ENCODE measurements at regions not wholly inside any gene's neighbourhood (a gene's known extent, or its start where the extent isn't known, plus 50 kb on each side); places are given as distances from the start of the nearest gene placed in this dataset.

DNA sequence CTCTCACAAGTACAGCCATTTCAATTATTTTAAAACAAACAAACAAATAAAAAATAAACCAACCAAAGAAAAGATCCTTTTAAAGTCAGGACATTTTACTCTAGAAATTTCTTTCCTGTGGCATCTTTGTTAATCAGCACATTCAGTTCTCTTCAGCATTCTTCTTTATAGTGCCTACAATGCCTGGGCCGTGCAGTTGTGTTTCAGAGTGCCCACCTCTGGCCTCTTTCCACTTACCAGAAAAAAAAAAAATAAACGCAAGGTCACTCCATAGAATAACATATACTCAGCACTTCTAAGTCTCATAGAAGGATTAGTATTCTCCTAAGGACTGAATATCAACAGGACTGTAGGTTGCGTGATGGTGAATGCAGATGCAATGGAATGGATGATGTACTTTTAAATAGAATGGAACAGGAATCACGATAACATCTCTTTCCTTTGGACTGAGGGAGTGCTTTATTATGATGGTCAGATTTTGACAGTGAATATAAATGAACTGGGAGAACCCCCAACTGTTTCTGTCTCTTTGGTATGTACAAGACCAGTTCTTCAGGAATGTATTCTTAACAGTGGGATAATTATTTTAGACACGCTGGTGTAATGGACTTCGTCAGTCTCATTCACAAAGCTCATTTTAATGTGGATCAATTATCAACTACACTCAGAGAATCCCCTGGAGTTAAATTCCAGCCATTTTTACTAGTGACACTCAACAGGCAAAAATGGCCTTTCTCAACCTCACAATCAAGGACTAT, 125.0 kb upstream of the NBEA start:
- DNase-seq (ENCODE audit: low read depth), result no peak
- H3K4me3 ChIP-seq (ENCODE audit: low read depth, low read length), result no peak overlapping the region
- TF ChIP-seq, protein P1, sequence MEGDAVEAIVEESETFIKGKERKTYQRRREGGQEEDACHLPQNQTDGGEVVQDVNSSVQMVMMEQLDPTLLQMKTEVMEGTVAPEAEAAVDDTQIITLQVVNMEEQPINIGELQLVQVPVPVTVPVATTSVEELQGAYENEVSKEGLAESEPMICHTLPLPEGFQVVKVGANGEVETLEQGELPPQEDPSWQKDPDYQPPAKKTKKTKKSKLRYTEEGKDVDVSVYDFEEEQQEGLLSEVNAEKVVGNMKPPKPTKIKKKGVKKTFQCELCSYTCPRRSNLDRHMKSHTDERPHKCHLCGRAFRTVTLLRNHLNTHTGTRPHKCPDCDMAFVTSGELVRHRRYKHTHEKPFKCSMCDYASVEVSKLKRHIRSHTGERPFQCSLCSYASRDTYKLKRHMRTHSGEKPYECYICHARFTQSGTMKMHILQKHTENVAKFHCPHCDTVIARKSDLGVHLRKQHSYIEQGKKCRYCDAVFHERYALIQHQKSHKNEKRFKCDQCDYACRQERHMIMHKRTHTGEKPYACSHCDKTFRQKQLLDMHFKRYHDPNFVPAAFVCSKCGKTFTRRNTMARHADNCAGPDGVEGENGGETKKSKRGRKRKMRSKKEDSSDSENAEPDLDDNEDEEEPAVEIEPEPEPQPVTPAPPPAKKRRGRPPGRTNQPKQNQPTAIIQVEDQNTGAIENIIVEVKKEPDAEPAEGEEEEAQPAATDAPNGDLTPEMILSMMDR (IDR thresholded peaks at IDR 0.05; ENCODE audit: insufficient read depth, low read length), result no peak

DNA sequence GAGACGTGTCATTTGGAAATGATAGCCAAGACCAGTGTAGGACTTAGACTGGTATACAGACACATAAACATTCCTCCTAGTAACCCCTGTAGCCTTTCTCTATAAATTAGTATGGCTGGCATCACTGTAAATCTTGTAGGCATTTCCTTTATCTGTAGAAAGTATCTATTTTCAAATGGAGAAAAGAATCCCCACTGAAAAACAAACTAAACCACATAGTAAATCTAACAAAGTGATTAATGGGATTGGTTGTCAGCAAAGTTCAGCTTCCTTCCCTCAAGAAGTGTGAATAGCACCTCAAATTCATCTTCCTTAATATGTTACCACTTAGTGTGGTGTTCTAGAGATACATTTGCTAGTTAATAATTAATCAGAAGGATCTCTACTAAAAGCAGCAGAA, 119.4 kb upstream of the NBEA start:
- no peak for DNase-seq (ENCODE audit: low read depth)
- no peak overlapping the region for H3K4me3 ChIP-seq (ENCODE audit: low read depth, low read length)
- TF ChIP-seq, protein P1 (IDR thresholded peaks at IDR 0.05; ENCODE audit: insufficient read depth, low read length), result no peak

DNA sequence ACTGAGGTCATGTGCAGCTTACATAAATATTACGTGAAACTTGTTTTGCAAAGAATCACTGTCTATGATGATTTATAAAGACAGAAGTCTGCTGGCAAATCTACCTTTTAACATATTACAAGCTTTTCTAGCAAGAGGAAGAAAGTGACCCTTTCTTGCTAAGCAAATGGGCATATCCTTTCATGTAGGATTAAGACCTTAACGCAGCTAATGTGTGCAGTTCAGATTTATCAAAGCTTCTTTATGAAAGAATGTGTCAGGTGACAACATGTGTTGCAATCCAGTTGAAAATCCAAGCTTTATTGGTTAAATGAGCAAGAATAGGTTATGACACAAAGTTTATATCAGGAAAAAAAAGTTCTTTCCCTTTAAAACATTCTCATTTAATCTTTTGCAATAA, 115.6 kb upstream of the NBEA start:
- TF ChIP-seq, protein P1 (IDR thresholded peaks at IDR 0.05; ENCODE audit: insufficient read depth, low read length), result no peak
- H3K4me3 ChIP-seq (ENCODE audit: low read depth, low read length), result no peak overlapping the region
- DNase-seq (ENCODE audit: low read depth), result no peak

DNA sequence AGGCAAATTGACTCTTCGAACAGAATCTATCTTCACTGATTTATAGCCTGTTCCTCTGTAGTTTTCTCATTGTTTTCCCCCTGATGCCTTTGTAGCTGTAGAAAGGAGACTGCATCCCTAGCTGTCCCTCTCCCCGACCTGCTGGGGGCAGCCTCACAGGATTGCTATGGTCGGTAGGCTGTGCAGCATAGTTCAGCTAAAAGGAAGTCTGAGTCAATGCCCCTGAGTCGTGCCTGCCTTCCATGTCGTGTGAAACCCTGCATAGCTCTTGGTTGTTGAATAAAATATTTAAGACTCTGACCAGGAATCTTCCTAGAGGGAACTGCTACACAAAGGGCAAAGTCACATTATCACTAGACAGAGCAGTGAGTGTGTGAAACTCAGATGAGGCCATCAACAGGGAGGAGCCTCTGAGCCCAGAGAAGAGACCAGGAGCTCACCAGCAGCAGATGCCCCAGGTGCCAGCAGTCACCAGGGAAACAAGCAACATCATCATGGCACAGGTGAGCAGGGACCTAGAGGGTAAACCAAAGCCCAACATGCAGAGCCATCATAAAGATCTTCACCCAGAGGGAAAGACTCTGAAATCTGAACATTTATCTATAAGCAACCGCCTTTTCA, 108.4 kb upstream of the NBEA start:
- H3K4me3 ChIP-seq (ENCODE audit: low read depth, low read length), result no peak overlapping the region
- TF ChIP-seq, protein P1 (IDR thresholded peaks at IDR 0.05; ENCODE audit: insufficient read depth, low read length), result no peak
- DNase-seq (ENCODE audit: low read depth), result no peak

DNA sequence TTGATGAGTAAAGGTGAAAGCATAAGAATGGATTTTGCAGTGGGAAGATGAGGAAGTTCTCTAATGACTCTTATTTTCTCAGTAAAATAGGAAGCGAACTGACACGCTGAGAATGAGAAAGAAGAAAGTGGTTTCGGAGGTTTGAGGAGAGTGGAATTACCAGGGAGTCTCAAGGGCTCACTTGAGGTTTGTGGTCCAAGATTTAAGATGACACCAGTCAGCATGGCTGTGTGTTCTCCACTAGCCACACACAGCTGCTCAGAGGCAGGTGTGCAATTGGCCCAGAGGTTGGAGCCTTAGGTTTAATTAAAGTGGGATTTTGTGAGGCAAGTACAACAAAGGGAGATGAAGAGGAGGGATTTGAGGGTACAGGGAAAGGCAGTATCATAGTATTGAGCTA, 99.6 kb upstream of the NBEA start:
- H3K4me3 ChIP-seq (ENCODE audit: low read depth, low read length), result no peak overlapping the region
- TF ChIP-seq, protein P1 (IDR thresholded peaks at IDR 0.05; ENCODE audit: insufficient read depth, low read length), result no peak
- no peak for DNase-seq (ENCODE audit: low read depth)

DNA sequence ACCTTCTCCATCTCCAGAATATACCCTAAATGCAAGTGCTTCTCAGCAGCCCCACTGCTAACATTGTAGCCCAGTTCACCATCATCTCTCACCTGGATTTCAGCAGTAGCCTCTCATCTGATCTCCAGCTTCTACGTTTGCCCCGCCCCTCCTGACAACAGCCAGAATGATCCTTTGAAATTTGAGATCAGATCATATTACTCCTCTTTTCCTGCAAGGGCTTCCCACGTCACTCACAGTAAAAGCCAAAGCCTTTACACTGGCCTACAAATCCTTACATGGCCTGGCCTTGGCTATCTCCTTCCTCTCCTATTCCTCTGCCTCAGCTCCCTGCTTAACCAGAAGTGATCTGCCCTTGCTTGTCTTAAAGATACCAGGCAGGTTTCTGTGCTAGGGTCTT, 94.3 kb upstream of the NBEA start:
- TF ChIP-seq, protein P1 (IDR thresholded peaks at IDR 0.05; ENCODE audit: insufficient read depth, low read length), result no peak
- no peak for DNase-seq (ENCODE audit: low read depth)
- H3K4me3 ChIP-seq (ENCODE audit: low read depth, low read length), result no peak overlapping the region
